ENCODE measurements at regions not wholly inside any gene's neighbourhood (a gene's known extent, or its start where the extent isn't known, plus 50 kb on each side); places are given as distances from the start of the nearest gene placed in this dataset.
"Not testable (repeated sequence)": the region's sequence is repeated elsewhere in the genome, so short reads cannot be mapped to it uniquely, and the experiment has no call there.

- not testable (repeated sequence) for DNase-seq (ENCODE audit: low read depth)
Observed at GRCh38 chr1:120465900-120466299, 51.1 kb downstream of the NBPF8 start.

GRCh38 chr1:120477663-120478062 lies 62.8 kb downstream of the NBPF8 start:
- DNase-seq (ENCODE audit: low read depth) = not testable (repeated sequence)

DNA sequence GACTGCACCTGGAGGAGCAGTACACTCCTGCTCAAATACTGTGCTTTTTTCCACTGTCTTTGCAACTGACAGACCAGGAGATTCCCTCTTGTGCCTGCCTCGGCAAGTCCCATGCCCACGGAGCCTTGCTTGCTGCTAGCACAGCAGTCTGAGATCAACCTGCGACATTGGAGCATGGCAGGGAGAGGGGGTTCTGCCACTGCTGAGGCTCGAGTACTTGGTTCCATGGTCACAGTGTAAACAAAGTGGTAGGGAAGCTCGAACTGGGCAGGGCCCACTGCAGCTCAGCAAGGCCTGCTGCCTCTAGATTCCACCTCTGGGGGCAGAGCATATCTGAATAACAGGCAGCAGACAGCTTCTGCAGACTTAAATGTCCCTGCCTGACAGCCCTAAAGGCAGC lies 63.6 kb downstream of the NBPF8 start:
- not testable (repeated sequence) for DNase-seq (ENCODE audit: low read depth)

DNA sequence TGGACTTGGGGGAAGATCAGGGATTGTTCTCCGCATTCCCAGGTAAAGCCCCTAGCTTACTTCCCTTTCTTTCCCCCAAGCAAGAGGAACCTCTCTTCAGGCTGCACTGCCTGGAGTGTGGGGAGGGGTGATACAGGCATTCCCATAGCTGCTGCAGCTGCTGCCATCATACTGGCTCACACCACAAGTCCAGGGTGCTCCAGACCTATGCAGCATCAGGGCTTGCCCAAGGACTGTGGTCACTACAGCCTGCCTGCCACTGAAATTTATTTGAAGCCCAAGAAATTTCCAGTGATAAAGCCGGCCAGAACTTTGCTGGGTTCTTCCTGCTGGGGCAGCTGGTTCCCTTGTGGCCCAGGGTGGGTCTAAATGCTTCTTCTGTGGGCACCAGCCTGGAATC lies 72.7 kb downstream of the NBPF8 start:
- DNase-seq (ENCODE audit: low read depth) = not testable (repeated sequence)

DNA sequence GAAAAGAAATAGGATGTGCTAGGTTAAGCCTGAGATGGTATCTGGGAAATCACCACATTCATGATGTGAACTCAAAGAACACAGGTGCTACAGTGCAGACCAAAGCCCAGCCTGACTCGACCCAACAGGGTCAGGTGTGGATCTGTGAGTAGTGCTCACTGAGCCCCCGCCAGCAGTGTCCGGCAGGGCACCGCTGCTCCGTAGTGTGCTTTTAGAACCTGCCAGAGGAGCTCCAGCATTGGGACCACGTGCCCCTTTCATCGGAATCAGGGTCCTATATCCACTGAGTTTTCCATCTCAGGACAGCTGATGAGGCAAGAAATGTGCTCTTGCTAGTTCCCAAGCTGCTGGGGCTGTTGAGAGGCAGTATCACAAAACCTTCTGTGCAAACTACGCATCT lies 74.4 kb downstream of the NBPF8 start:
- not testable (repeated sequence) for DNase-seq (ENCODE audit: low read depth)

DNA sequence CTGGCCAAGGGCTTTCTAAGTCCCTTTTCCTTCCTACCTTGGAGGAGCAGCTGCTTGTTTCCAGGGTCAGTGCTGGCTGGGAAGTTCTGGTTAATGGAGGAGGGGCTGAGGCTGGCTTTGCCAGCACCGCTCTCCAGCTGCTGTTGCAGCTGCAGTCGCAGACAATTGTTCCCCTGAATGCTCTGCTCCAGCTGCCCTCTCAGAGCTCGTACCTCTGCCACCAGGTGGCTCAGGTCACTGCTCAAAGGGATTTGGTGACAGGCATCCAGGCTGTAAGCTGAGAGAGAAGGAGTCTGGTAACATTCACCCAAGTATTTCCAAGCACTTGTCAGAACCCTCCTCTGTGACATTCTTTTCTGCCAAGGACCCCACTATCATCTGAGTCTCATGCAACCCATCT lies 82.3 kb downstream of the NBPF8 start:
- not testable (repeated sequence) for DNase-seq (ENCODE audit: low read depth)

- DNase-seq (ENCODE audit: low read depth) = not testable (repeated sequence)
Observed at GRCh38 chr1:120503284-120503683, 88.4 kb downstream of the NBPF8 start.

GRCh38 chr1:120506352-120506751 lies 91.5 kb downstream of the NBPF8 start:
- not testable (repeated sequence) for DNase-seq (ENCODE audit: low read depth)

DNA sequence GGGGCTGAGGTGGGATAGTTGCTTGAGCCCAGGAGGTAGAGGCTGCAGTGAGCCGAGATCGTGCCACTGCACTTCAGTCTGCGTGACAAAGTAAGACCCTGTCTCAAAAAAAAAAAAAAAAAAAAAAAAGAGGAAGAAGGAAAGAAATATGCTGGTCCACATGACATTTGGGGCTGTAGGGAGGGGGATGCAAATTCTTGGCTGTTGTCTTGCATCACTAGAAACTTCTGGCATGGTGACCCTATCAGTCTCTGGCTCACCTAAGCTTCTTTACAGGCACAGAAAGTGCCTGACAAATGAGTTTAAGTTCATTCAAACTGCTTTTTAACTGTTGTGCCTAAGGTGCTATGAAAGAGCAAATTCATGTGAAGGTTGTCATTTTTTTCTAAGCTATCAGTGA lies 93.5 kb downstream of the NBPF8 start:
- not testable (repeated sequence) for DNase-seq (ENCODE audit: low read depth)

GRCh38 chr1:120509258-120509657 lies 94.4 kb downstream of the NBPF8 start:
- not testable (repeated sequence) for DNase-seq (ENCODE audit: low read depth)

- not testable (repeated sequence) for DNase-seq (ENCODE audit: low read depth)
Observed at GRCh38 chr1:120513099-120513498, 98.3 kb downstream of the NBPF8 start.

GRCh38 chr1:120513531-120513930 lies 98.7 kb downstream of the NBPF8 start:
- not testable (repeated sequence) for DNase-seq (ENCODE audit: low read depth)

DNA sequence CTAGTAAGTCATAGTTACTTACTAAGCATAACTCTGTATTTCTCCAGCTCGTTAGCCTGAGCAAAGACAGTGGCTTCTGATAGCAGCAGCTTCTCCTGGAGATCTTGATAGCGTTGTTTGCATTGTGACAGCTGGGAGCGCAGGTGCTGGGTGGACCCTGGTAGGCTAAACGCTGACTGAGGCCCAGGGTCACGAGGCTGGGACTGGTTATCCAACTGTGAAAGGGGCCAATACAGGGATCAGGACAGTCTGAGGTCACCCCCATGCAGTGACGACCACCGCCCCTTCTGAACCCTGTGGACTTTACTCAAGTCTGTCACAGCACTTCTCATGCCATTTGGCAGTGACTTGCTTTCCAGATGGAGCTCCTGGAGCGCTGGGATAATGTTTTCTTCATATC lies 104.4 kb downstream of the NBPF8 start:
- DNase-seq (ENCODE audit: low read depth) = not testable (repeated sequence)

- DNase-seq (ENCODE audit: low read depth) = not testable (repeated sequence)
Observed at GRCh38 chr1:120524416-120524815, 109.6 kb downstream of the NBPF8 start.

DNA sequence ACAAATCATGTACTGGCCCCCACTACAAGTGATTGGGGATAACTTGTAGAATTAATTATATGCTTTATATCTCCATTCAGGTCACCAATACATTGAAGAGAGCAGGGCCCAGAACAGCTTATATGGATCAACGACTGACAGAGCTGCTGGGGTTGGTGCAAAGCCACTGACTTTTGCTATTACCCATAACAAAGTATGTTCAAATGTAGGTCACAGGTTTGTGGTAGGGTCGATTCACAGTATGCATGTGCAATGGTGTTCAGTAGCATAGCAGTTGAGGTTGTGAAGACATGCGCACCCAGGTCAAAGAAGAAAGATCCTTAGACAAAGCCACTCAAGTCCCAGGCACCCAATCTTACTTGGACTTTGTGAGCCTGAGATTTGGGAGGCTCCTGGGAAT lies 110.6 kb downstream of the NBPF8 start:
- DNase-seq (ENCODE audit: low read depth) = not testable (repeated sequence)

DNA sequence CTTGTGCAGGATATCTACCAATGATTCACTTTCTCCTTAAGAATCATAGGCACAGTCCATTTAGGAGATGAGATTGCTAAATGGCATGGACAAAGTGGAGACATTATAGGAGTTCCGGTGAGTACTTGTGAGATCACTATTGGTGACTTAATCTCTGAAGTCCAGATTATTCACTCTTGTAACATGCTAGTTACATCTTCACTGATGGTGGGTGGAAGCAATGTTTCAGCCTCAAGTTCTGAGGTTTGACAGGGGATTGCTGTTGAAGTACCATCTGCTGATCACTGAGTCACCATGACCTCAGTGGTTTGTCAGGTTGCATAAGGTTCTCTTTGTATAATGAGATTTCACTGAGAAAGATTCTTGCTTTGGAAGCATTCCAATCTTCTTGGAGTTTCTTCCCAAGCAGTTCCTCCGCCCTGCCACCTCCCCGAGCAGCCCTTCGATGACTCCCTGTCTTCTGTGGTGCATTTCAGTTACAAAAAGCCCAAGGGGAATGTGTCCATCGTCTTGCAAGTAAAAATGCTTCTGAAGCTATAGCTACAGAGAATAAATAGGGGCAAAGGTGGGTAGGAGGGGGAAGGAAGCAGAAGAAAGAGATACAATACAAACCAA lies 114.7 kb downstream of the NBPF8 start:
- DNase-seq (ENCODE audit: low read depth) = not testable (repeated sequence)

GRCh38 chr1:120531455-120531854 lies 116.6 kb downstream of the NBPF8 start:
- DNase-seq (ENCODE audit: low read depth) = not testable (repeated sequence)

DNA sequence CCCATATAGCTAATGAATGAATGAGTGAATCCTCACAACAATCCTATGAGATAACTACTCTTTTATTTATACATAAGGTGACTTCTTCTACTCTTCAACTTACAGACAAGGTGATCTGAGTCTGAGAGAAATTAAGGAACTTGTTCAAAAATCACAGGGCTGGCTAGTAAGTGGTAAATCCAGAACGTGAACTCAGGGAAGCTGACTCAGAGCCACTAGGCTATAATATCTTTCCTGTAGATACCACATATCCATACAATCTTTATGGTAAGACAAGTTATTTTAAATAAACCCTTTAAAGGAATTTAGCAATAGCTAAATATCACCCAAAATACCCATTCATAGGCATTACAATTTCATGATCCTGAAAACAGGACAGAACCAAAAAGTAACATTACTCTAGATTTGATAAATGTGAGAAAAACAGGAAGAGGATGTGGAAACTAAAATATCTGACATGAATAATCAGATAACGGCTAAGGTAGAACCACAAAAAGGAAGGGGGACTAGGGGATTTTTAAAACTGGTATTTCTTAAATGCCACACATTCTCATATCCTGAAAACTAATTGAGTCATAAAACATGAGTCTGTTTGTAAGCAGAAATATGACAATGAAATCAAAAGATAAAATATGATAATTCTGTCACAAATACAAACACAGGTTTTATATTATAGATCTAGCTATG lies 119.7 kb downstream of the NBPF8 start:
- DNase-seq (ENCODE audit: low read depth) = not testable (repeated sequence)

- not testable (repeated sequence) for DNase-seq (ENCODE audit: low read depth)
Observed at GRCh38 chr1:120535052-120535451, 120.2 kb downstream of the NBPF8 start.

DNA sequence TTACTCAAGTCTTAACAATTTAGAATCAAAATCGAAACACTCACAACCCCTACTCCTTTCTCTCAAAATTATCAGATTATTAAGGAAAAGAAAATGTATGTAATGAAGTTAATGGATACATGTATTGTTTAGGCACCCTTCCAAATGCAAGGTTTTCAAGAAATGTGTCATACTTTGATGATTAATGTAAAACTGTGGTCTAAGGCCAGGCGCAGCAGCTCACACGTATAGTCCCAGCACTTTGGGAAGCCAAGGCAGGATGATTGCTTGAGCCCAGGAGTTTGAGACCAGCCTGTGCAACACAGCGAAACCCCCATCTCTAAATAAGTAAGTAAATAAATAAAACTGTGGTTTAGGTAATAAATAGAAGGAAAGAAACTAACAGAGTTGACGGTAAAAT lies 126.6 kb downstream of the NBPF8 start:
- not testable (repeated sequence) for DNase-seq (ENCODE audit: low read depth)

- not testable (repeated sequence) for DNase-seq (ENCODE audit: low read depth)
Observed at GRCh38 chr1:120542365-120542764, 127.5 kb downstream of the NBPF8 start.

- DNase-seq (ENCODE audit: low read depth) = not testable (repeated sequence)
Observed at GRCh38 chr1:120542940-120543339, 128.1 kb downstream of the NBPF8 start.

- peak; percentile 66 for DNase-seq (ENCODE audit: low read depth)
Observed at GRCh38 chr1:120544434-120544833, 129.6 kb downstream of the NBPF8 start.

DNA sequence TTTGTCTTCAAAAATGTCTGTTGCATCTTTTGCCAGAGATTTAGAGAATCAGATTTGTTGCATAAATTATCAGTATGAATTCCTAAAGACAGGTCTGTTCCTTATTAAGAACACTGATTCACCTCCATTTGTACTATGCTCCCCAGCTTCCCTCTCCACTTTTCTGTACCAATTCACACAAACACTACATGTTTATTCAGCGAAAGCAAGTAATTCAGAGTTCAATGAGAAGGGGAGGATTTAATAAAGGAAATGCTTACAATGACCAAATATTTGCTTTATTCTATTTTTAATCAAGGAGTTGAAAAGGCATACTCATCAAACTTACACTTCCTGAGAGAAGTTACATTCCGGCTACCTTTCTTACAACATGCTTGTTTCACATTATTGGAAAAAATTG lies 135.5 kb downstream of the NBPF8 start:
- not testable (repeated sequence) for DNase-seq (ENCODE audit: low read depth)
